Breast epithelium (tissue), 3 donors: ENCODE measurements at regions not wholly inside any gene's neighbourhood (a gene's known extent, or its start where the extent isn't known, plus 50 kb on each side); places are given as distances from the start of the nearest gene placed in this dataset.

Experiments
- POLR2A ChIP-seq: fragments of 450-650 bp; IDR thresholded peaks from one replicate; pipeline ENCODE4 v1.6.1; 2016; ENCODE audit warnings: antibody characterized with exemption, mild to moderate bottlenecking, moderate library complexity
- TF ChIP-seq, protein P1 (sequence below), 3 donors: fragments of 450-650 bp; IDR thresholded peaks; one replicate each; pipeline ENCODE4 v1.5.1; 2016 to 2017; ENCODE audit warnings: antibody characterized with exemption in 3 of 3, mild to moderate bottlenecking in 3 of 3, moderate library complexity in 3 of 3

DNA sequence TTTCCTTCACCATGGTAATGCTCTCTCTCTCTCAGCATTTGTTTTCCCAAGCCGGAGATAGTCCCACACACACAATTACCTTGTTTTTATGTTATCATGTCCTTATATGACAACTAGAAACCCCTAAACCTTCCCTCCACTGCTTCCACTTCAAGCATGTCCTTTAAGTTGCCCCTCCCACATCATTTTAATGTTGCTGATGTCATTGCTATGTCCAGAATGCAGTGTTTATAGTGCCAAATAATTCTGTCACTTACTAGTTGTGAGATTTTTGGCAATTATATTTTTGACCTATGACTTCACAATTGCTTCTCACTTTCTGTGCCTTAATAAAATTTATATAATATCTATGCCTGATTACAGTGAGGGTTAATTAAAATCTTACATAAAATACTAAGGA lies 645.9 kb downstream of the XPNPEP1 start:
- TF ChIP-seq, protein P1, sequence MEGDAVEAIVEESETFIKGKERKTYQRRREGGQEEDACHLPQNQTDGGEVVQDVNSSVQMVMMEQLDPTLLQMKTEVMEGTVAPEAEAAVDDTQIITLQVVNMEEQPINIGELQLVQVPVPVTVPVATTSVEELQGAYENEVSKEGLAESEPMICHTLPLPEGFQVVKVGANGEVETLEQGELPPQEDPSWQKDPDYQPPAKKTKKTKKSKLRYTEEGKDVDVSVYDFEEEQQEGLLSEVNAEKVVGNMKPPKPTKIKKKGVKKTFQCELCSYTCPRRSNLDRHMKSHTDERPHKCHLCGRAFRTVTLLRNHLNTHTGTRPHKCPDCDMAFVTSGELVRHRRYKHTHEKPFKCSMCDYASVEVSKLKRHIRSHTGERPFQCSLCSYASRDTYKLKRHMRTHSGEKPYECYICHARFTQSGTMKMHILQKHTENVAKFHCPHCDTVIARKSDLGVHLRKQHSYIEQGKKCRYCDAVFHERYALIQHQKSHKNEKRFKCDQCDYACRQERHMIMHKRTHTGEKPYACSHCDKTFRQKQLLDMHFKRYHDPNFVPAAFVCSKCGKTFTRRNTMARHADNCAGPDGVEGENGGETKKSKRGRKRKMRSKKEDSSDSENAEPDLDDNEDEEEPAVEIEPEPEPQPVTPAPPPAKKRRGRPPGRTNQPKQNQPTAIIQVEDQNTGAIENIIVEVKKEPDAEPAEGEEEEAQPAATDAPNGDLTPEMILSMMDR (IDR thresholded peaks at IDR 0.05), result no peak
- TF ChIP-seq POLR2A, result no peak
